ENCODE measurements at regions not wholly inside any gene's neighbourhood (a gene's known extent, or its start where the extent isn't known, plus 50 kb on each side); places are given as distances from the start of the nearest gene placed in this dataset.
"Not testable (repeated sequence)": the region's sequence is repeated elsewhere in the genome, so short reads cannot be mapped to it uniquely, and the experiment has no call there.

- DNase-seq, result no peak
These were observed 72.1 kb upstream of the EPB41L1 start for GRCh38 chr20:36082315-36082915.

DNA sequence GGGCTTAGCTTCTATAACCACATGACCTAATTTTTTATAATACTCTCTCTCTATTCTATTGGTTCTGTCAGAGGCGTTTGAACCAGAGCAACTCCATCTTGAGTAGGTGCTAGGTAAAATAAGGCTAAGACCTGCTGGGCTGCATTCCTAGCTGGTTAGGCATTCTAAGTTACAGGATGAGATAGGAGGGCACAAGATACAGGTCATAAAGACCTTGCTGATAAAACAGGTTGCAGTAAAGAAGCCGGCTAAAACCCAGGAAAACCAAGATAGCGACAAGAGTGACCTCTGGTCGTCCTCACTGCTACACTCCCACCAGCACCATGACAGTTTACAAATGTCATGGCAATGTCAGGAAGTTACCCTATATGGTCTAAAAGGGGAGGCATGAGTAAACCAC, 71.3 kb upstream of the EPB41L1 start:
- DNase-seq, result not testable (repeated sequence)

- no peak for DNase-seq
These were observed 70.2 kb upstream of the EPB41L1 start for GRCh38 chr20:36084356-36084755.

DNA sequence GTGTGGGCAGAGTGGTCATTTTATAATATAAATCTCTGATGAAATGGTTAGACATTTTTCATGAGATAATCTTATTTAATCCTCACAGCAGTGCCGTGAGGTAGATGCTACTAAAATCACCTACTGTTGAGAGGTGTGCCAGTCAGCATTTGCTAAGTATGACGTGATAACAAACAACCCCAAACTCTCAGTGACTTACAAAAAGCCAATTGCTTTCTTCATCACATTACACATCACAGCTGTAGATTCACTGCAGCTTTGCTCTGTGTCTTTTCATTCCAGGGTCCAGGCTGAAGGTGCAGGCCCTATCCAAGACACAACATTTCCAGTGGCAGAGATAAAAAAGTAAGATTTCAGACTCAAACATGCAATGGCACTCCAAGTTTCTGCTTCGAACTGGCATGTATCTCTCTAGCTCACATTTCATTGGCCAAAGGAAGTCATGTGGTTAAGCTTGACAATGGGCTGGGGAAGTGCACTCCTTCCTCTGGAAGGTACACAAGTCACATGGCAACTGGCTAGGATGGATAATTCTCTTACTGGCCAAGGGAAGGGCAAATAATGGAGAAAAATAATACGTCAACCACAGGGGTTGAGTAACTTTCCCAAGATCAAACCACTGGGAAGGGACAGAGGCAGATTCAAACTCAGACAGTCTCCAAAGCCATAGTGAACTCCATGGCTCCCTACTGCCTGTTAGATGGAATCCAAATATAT, 69.5 kb upstream of the EPB41L1 start:
- no peak for DNase-seq

- no peak for DNase-seq
These were observed 68.8 kb upstream of the EPB41L1 start for GRCh38 chr20:36085686-36086267.

DNA sequence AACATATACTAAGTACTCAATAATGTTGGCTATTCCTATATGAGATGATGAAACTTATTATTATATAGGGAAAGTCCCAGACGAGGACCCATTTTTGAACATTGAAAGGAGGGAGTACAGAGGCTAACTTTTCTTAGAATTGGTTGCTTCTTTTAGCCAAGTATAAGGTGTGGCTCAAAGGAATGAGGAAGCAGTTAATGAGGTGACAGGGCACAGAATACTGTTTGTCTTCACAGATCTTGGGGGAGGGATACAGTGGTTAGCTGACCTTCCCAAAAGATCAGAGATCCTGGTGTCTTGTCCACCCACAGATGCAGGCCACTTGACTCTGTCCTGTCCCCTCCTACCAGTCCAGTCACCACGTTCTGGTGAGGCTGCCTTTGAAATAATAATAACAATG, 67.8 kb upstream of the EPB41L1 start:
- no peak for DNase-seq

- DNase-seq, result no peak
These were observed 64.3 kb upstream of the EPB41L1 start for GRCh38 chr20:36090223-36090622.

- no peak for DNase-seq
These were observed 62.8 kb upstream of the EPB41L1 start for GRCh38 chr20:36091561-36092397.

DNA sequence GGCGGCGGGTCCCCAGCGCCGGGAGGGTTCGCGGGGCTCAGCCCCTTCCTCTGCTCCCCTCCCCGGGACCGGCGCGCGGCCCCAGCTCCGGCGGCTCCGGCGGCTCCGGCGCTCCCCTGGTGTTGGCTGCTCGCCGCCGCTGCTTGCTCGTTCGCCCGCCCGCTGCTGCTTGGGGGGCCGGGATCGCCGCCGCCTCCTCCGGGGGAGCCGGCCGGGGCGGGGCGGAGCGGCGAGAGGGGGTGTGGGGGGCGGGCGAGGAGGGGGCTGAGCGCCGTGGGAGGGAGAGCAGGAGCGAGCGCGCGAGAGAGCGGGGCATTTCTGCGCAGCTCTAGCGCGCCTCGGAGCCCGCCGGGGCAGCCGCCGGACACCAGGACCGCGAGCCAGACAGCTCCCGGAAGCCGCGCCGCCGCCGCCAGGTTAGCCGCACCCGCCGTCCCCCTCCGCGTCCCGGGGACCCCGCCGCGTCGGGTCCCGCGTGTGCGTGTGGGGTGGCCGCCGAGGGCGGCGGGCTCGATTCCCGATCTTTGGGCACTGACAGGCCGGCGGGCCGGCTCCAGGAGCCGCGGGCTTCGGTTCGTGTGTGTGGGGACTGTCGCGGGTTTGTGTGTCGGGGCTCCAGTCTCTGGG, 62.0 kb upstream of the EPB41L1 start:
- peak in 1 of 3 donors; percentile 58 for DNase-seq

- peak in 1 of 3 donors; percentile 64 for DNase-seq
These were observed 61.3 kb upstream of the EPB41L1 start for GRCh38 chr20:36093025-36093803.

DNA sequence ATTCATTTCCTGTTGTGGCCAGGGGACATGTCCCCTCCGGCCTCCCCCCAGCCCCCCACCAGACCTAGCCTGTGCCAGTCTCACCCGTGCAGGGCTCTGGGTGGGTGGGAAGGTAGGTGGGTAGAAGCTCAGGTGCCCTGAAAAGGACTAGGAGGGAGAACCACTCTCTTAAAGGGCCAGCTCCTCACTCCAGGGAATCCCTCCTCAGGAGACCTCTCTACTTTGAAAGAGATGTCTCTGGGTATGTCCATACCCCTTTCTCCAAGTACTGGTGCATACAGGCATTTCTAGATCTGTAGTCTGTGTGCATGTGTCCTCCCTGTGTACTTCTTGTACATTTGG, 60.8 kb upstream of the EPB41L1 start:
- no peak for DNase-seq

DNA sequence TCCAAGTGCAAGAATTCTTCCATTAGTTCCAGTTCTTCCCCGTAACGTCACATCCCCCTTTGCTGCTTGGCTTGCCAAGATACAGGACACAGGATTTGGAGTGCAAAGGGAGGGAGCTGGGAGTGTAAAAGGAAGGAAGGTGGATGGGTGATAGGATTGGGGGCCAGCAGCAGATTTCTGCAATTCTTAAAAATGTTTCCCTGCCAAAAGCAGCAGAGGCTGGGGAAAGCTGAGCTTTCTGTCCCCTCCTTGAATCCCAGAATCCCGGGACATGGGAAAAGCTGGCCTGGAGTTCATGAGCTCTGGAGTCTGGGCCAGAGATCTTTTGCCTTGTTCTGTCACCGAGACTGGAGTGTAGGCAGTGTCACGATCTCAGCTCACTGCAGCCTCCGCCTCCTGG, 60.0 kb upstream of the EPB41L1 start:
- peak; percentile 38 to 87 (median 73) for DNase-seq

DNA sequence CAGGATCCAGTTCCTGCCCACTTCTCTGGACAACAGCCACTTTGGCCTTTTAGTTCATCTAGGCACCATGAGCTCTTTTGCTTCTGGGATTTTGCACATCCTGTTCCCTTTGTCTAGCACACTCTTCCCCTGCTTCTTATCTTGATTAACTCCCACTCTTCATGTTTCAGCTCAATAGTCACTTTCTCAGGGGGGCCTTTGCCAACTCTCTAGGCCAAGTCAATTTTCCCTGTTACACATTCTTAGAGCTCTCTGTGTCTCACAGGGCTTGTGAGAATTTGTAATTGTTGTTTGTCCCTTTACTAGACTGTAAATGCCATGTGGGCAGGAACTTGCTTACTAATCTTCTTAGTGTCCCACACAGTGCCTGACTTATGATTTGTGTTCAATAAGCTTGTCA, 58.1 kb upstream of the EPB41L1 start:
- DNase-seq, result no peak

DNA sequence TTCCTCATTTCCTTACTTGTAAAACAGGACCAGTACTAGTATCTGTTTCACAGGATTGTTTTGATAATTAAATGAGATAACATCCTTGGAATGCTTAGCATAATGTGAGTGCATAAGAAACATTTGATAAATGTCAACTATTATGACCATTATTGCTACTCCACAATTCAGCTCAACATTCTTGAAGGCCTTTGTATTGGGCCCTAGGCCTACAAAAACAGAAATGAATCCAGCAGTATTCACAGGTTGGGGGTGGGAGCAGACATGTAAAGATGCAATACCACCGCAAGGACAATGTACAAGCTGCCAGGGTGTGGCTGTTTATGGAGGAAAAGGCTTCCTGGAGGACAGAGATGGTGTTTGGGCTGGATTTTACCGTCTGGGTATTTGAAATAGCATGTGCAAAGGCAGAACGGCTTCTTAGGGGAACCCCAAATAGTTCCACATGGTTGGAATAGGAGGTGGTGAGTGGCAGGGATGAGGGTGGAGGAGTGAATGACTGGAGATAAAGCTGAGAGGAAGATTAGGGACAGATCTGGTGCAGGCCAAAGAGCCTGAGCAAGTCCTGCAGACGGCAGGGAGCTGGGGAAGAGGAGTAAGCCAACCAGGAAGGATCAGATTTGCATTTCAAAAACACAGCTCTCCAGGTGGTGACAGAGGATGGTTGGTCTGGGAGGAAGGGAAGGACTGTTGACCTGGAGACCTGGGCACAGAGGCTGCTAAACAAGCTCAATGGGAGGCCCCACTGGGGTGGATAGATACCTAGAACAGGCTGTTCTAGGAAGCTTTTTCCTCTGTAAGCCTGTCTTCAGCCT, 57.0 kb upstream of the EPB41L1 start:
- peak in 1 of 3 donors; percentile 51 for DNase-seq

- DNase-seq, result peak in 1 of 3 donors; percentile 60
These were observed 56.2 kb upstream of the EPB41L1 start for GRCh38 chr20:36098364-36098763.

- no peak for DNase-seq
These were observed 55.4 kb upstream of the EPB41L1 start for GRCh38 chr20:36099106-36099505.

GRCh38 chr20:36101192-36101591, 53.3 kb upstream of the EPB41L1 start:
- peak; percentile 48 to 62 (median 56) for DNase-seq

GRCh38 chr20:36102306-36102705, 52.2 kb upstream of the EPB41L1 start:
- no peak for DNase-seq

- no peak for DNase-seq
These were observed 51.5 kb upstream of the EPB41L1 start for GRCh38 chr20:36102809-36103596.
